Neural progenitor cell (in vitro differentiated cells): ENCODE measurements at regions not wholly inside any gene's neighbourhood (a gene's known extent, or its start where the extent isn't known, plus 50 kb on each side); places are given as distances from the start of the nearest gene placed in this dataset.

Source experiments
- DNase-seq: peaks from one replicate; pipeline ENCODE4 v3.0.0-alpha.2; 2016; ENCODE audit warnings: low spot score
- H2AFZ ChIP-seq: fragments of 200-600 bp; sonication (generic); replicated peaks from 2 replicates; pipeline ENCODE4 v1.6.1; 2016; ENCODE audit warnings: antibody characterized with exemption
- H3F3A ChIP-seq: fragments of 200-600 bp; sonication (generic); 2 replicates; pipeline ENCODE4 v1.6.1; 2016; ENCODE audit warnings: antibody characterized with exemption, low read depth
- H3K27ac ChIP-seq: fragments of 200-600 bp; sonication (generic); 2 replicates; pipeline ENCODE4 v1.5.1; 2016; ENCODE audit warnings: mild to moderate bottlenecking
- H3K27me3 ChIP-seq: fragments of 200-600 bp; sonication (generic); 2 replicates; pipeline ENCODE4 v1.6.1; 2016; ENCODE audit warnings: mild to moderate bottlenecking, moderate library complexity
- H3K36me3 ChIP-seq: fragments of 200-600 bp; sonication (generic); 2 replicates; pipeline ENCODE4 v1.5.1; 2016
- H3K4me1 ChIP-seq: fragments of 200-600 bp; sonication (generic); 2 replicates; pipeline ENCODE4 v1.6.1; 2016; ENCODE audit warnings: mixed run types
- H3K4me2 ChIP-seq: fragments of 200-600 bp; sonication (generic); 2 replicates; pipeline ENCODE4 v1.6.1; 2016
- H3K4me3 ChIP-seq: fragments of 200-600 bp; sonication (generic); 2 replicates; pipeline ENCODE4 v1.5.1; 2016
- H3K79me2 ChIP-seq: fragments of 200-600 bp; sonication (generic); 2 replicates; pipeline ENCODE4 v1.6.1; 2016; ENCODE audit warnings: low read depth
- H3K9ac ChIP-seq: fragments of 200-600 bp; sonication (generic); 2 replicates; pipeline ENCODE4 v1.6.1; 2016
- H3K9me3 ChIP-seq: fragments of 200-600 bp; sonication (generic); 2 replicates; pipeline ENCODE4 v1.5.1; 2016; ENCODE audit warnings: low read depth
- H4K20me1 ChIP-seq: fragments of 200-600 bp; sonication (generic); 2 replicates; pipeline ENCODE4 v1.6.1; 2016; ENCODE audit warnings: low read depth
- H3K27ac Mint-ChIP-seq: 3 replicates; pipeline ENCODE4 v1.8.0; 2021; ENCODE audit warnings: mixed read lengths
- H3K27me3 Mint-ChIP-seq: 2 replicates; pipeline ENCODE4 v1.8.0; 2022; ENCODE audit warnings: low read depth, mild to moderate bottlenecking, inconsistent platforms, moderate library complexity, mixed read lengths; ENCODE audit not compliant: insufficient read depth
- H3K36me3 Mint-ChIP-seq: 3 replicates; pipeline ENCODE4 v1.8.0; 2021; ENCODE audit warnings: mixed read lengths
- H3K4me1 Mint-ChIP-seq: 3 replicates; pipeline ENCODE4 v1.8.0; 2021; ENCODE audit warnings: mixed read lengths
- H3K4me3 Mint-ChIP-seq: 3 replicates; pipeline ENCODE4 v1.8.0; 2021; ENCODE audit warnings: mild to moderate bottlenecking, moderate library complexity, mixed read lengths
- H3K9me3 Mint-ChIP-seq: 3 replicates; pipeline ENCODE4 v1.8.0; 2020; ENCODE audit warnings: mixed read lengths
- EZH2 ChIP-seq: fragments of 200-600 bp; sonication (generic); IDR thresholded peaks from 2 replicates; pipeline ENCODE4 v1.6.1; 2017; ENCODE audit warnings: antibody characterized with exemption, mild to moderate bottlenecking, moderate library complexity
- EZH2phosphoT487 ChIP-seq: fragments of 200-600 bp; sonication (generic); IDR thresholded peaks from 2 replicates; pipeline ENCODE4 v1.6.1; 2017; ENCODE audit warnings: antibody characterized with exemption
- TF ChIP-seq, protein P1 (sequence below): fragments of 200-600 bp; sonication (generic); IDR thresholded peaks from 2 replicates; pipeline ENCODE4 v1.5.1; 2017; ENCODE audit warnings: antibody characterized with exemption, mild to moderate bottlenecking

DNA sequence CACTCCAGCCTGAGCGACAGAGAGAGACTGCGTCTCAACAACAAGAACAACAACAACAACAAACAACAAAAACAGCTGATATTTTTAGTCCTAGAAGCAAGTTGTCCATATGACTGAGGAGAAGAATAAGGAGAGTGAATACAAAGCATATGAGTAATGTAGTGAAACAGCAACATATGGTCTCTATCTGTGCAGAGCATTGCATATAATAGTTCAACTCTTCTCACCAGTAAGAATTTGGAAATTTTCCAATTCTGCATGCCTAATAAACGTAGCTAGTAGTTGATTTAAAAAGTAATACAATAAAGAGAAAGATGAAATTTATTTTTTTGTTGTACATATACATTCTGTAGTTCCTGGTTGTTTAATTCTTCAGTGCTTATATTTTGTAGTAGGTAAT, 129.7 kb upstream of the FAM83B start:
- Mint-ChIP-seq H3K27ac (no peak overlapping the region), H3K9me3 (no peaks in the 10 kb centered on the region), H3K27me3 (no peaks in the 10 kb centered on the region), H3K4me1 (peaks cover 26% of the 10 kb centered on the region), H3K36me3 (no peaks in the 10 kb centered on the region), H3K4me3 (no peak overlapping the region)
- no peak for DNase-seq
- TF ChIP-seq EZH2 (no peak), EZH2phosphoT487 (no peak)
- TF ChIP-seq, protein P1, sequence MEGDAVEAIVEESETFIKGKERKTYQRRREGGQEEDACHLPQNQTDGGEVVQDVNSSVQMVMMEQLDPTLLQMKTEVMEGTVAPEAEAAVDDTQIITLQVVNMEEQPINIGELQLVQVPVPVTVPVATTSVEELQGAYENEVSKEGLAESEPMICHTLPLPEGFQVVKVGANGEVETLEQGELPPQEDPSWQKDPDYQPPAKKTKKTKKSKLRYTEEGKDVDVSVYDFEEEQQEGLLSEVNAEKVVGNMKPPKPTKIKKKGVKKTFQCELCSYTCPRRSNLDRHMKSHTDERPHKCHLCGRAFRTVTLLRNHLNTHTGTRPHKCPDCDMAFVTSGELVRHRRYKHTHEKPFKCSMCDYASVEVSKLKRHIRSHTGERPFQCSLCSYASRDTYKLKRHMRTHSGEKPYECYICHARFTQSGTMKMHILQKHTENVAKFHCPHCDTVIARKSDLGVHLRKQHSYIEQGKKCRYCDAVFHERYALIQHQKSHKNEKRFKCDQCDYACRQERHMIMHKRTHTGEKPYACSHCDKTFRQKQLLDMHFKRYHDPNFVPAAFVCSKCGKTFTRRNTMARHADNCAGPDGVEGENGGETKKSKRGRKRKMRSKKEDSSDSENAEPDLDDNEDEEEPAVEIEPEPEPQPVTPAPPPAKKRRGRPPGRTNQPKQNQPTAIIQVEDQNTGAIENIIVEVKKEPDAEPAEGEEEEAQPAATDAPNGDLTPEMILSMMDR = no peak
- no peak overlapping the region for H3K4me3 ChIP-seq
- no peaks in the 10 kb centered on the region for H3K36me3 ChIP-seq
- H3K27ac ChIP-seq = no peak overlapping the region
- H3K9ac ChIP-seq = no peak overlapping the region
- H3K4me2 ChIP-seq = no peak overlapping the region
- no peak overlapping the region for H2AFZ ChIP-seq
- H3K4me1 ChIP-seq = peaks cover 23% of the 10 kb centered on the region
- H3K27me3 ChIP-seq = no peaks in the 10 kb centered on the region
- H3K79me2 ChIP-seq = no peaks in the 10 kb centered on the region
- H4K20me1 ChIP-seq = no peaks in the 10 kb centered on the region
- peaks cover 4% of the 10 kb centered on the region for H3F3A ChIP-seq
- H3K9me3 ChIP-seq = no peaks in the 10 kb centered on the region

DNA sequence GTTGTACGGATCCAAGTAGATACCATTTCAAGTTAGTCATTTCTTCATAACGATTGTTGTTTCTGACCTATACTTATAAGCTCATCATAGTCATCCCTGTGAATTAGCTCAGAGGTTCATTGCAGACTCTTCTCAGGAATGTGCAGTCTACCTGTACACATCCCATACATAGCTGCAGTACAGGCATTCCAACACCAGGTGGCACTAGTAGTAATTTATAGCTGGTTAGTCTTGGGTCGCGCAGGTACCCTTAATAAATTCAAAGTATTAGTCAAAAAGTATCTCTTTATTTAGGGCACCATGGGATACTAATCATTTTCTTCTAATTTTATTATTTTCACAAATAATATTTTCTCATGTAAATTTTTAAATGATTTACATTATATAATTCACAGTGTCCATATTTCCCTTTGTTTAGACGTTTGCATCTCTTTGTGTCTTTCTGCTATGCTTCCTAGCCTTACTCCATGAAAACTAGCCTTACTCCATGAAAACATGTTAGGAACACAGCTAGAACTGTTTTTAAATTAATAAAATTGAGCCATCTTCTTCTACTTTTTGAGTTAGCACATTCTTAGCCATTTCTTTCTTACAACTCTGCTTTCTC, 128.6 kb upstream of the FAM83B start:
- DNase-seq = peak; percentile 67
- no peak overlapping the region for H3K27ac ChIP-seq
- H4K20me1 ChIP-seq = no peaks in the 10 kb centered on the region
- H3K4me2 ChIP-seq = peak overlapping the region; percentile 25
- H3K9ac ChIP-seq = no peak overlapping the region
- no peak overlapping the region for H3K4me3 ChIP-seq
- H3K27me3 ChIP-seq = no peaks in the 10 kb centered on the region
- Mint-ChIP-seq H3K4me3 (no peak overlapping the region), H3K27ac (no peak overlapping the region), H3K9me3 (no peaks in the 10 kb centered on the region), H3K36me3 (no peaks in the 10 kb centered on the region), H3K4me1 (peaks cover 26% of the 10 kb centered on the region), H3K27me3 (no peaks in the 10 kb centered on the region)
- no peaks in the 10 kb centered on the region for H3K36me3 ChIP-seq
- H2AFZ ChIP-seq = no peak overlapping the region
- peaks cover 4% of the 10 kb centered on the region for H3F3A ChIP-seq
- H3K4me1 ChIP-seq = peaks cover 23% of the 10 kb centered on the region
- H3K79me2 ChIP-seq = no peaks in the 10 kb centered on the region
- TF ChIP-seq, protein P1 = peak; percentile 91
- TF ChIP-seq EZH2 = no peak
- H3K9me3 ChIP-seq = no peaks in the 10 kb centered on the region

GRCh38 chr6:54718541-54719023, 128.0 kb upstream of the FAM83B start:
- no peak overlapping the region for H3K4me3 ChIP-seq
- H3K4me1 Mint-ChIP-seq = peaks cover 32% of the 10 kb centered on the region
- no peak overlapping the region for H3K27ac ChIP-seq
- H3K4me3 Mint-ChIP-seq = no peak overlapping the region
- H2AFZ ChIP-seq = no peak overlapping the region
- H3K79me2 ChIP-seq = no peaks in the 10 kb centered on the region
- peaks cover 23% of the 10 kb centered on the region for H3K4me1 ChIP-seq
- TF ChIP-seq, protein P1 = no peak
- TF ChIP-seq EZH2phosphoT487 (no peak), EZH2 (no peak)
- no peaks in the 10 kb centered on the region for H3K9me3 ChIP-seq
- H3K27ac Mint-ChIP-seq = peak overlapping the region; percentile 39
- H3K36me3 Mint-ChIP-seq = no peaks in the 10 kb centered on the region
- H3F3A ChIP-seq = peaks cover 4% of the 10 kb centered on the region
- H3K4me2 ChIP-seq = peak overlapping the region; percentile 25
- H3K36me3 ChIP-seq = no peaks in the 10 kb centered on the region
- no peaks in the 10 kb centered on the region for H3K27me3 ChIP-seq
- no peaks in the 10 kb centered on the region for H4K20me1 ChIP-seq
- no peaks in the 10 kb centered on the region for H3K27me3 Mint-ChIP-seq
- DNase-seq = peak; percentile 18
- no peaks in the 10 kb centered on the region for H3K9me3 Mint-ChIP-seq
- H3K9ac ChIP-seq = no peak overlapping the region
